GM12873 (cell line): ENCODE measurements at regions not wholly inside any gene's neighbourhood (a gene's known extent, or its start where the extent isn't known, plus 50 kb on each side); places are given as distances from the start of the nearest gene placed in this dataset.

Source experiments
- CTCF ChIP-seq: IDR thresholded peaks from 2 replicates; pipeline ENCODE4 v1.5.1; 2012; ENCODE audit warnings: low read depth, mild to moderate bottlenecking, moderate library complexity, low read length, control low read depth; ENCODE audit not compliant: insufficient read depth; ENCODE audit errors: missing control alignments

DNA sequence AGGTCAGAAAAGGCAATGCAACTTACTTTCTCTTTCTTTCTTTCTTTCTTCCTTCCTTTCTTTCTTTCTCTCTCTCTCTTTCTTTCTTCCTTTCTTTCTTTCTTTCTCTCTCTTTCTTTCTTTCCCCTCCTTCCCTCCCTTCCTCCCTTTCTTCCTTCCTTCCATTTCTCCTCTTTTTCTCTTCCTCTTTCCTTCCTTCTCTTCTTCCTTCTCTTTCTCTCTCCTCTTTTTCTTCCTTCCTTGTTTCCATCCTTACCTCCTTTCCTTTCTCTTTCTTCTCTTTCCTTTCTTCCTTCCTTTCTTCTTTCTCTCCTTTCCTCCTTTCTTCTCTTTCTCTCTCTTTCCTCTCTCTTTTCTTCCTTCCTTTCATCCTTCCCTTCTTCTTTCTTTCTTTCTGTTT, 819.8 kb upstream of the SOX9 start:
- no peak for TF ChIP-seq CTCF

DNA sequence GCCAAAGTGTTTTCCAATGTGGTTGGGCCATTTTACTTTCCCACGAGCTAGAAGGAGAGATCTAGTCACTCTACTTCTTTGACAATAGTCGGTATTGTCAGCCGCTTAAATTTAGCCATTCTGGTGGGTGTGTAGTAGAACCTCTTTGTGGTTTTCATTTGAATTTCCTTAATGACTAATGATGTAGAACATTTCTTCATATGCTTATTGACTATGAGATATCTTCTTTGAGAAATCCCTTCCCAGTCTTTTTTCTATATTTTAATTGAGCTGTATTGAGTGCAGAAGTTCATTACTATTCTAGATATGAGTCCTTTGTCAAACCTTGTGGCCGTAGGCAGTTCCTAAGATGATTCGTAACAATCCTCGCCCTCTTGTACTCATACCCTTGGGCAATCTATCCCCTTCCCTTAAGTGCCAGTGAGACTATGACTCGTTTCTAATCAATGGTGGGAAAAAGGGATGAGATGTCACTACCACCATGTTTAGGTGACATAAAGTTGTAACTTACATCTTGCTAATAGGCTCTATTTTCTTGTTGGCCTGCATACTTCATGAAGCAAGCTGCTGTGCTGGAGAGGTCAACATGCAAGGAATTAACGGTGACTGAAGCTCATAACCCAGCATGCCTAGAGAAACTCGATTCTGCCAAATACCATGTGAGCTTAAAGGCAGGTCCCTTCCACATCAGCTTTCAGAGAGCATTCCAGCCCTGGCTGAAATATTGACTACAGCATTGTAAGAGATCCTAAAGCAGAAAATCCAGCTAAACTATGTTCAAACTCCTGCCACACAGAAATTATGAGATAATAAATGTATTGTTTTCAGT, 817.9 kb upstream of the SOX9 start:
- TF ChIP-seq CTCF, result no peak

GRCh38 chr17:71304498-71305158, 816.2 kb upstream of the SOX9 start:
- no peak for TF ChIP-seq CTCF

GRCh38 chr17:71313866-71314265, 807.0 kb upstream of the SOX9 start:
- TF ChIP-seq CTCF, result no peak

DNA sequence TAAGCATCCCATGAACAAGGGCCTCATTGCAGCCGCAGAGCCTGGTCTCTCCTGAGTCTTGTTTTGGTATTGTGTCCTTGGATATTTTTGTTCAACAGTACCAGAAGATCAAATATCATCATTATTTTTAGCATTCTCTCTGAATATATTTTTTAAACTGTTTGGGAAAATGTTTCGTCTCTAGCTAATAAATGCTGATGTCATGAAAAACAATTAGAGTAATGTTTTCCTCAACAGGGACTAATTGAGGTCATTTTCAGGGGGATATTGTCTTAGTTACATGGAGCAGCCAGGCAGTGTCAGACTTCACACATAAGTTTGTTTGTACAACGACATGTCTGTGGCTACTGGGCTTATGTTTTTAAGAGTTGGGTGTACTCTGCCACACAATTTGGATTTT, 805.3 kb upstream of the SOX9 start:
- no peak for TF ChIP-seq CTCF

DNA sequence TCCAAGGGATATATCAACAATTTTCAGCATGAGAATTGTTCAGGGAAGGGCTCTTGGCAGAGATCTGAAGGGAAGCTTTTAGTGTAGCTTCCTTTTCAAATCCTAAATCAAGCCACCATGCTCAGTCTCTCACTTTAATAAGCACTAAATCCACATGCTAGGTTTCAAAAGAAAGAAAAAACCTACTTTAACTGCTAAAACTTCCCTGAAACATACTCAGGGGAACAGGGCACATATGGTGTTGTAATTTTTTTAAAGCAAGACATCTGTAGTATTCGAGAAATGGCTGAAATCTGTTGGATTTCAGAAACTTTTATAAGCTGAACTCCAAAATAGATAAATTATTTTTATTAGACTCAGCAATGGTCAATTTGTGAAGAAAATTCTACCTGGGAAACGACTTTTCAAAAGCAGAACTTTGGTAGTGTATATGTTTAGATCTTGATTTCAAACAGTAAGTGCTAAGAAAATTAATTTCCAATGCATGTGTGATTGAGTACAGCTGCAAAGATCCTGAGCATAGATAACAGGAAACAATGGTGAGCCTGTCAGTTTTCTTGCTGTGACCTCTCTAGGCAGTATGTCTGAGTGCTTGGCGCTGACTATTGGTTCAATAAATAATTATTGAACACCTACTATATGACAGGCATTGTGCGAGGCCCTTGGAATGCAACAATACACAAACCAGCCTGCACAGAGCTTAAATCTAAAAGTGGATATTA, 804.5 kb upstream of the SOX9 start:
- no peak for TF ChIP-seq CTCF
